GM10266 (cell line): ENCODE measurements at regions not wholly inside any gene's neighbourhood (a gene's known extent, or its start where the extent isn't known, plus 50 kb on each side); places are given as distances from the start of the nearest gene placed in this dataset.

Experiments
- DNase-seq: peaks from one replicate; pipeline ENCODE4 v3.0.0; 2012; ENCODE audit errors: extremely low spot score
- TF ChIP-seq, protein P1 (sequence below): IDR thresholded peaks from 2 replicates; pipeline ENCODE4 v1.5.1; 2012; ENCODE audit warnings: mild to moderate bottlenecking, low read depth; ENCODE audit not compliant: control insufficient read depth, insufficient read depth; ENCODE audit errors: missing control alignments

DNA sequence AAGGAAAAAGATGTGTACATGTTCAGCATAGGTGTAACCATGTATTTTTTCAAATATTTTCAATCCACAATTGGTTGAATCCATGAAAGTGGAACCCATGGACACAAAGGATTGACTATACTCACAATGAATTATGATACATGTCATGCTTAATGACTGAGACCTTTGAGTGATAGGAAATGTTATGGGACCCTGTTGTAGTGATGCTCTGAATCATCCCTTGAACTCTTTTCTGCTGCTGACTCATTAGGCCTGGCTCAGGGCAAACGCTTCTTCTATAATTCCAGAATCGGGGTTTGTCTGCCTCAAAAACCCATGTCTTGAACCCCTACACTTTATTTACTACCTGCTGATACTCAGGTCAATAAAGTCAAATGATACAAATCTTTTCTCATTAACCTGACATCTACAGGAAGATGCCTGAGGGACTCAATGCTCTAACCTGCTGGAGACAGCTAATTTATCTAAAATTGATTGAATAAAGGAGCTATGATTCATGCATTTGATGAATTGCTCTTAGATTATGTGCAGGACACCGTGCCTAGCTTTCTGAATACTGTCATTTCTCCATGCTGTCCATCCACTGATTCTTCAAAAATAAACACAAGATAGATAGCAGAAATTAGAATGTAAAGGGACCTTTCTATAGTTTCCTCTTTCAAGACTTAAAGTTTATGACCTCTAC is 260.1 kb downstream of the PRELID2 start:
- TF ChIP-seq, protein P1, sequence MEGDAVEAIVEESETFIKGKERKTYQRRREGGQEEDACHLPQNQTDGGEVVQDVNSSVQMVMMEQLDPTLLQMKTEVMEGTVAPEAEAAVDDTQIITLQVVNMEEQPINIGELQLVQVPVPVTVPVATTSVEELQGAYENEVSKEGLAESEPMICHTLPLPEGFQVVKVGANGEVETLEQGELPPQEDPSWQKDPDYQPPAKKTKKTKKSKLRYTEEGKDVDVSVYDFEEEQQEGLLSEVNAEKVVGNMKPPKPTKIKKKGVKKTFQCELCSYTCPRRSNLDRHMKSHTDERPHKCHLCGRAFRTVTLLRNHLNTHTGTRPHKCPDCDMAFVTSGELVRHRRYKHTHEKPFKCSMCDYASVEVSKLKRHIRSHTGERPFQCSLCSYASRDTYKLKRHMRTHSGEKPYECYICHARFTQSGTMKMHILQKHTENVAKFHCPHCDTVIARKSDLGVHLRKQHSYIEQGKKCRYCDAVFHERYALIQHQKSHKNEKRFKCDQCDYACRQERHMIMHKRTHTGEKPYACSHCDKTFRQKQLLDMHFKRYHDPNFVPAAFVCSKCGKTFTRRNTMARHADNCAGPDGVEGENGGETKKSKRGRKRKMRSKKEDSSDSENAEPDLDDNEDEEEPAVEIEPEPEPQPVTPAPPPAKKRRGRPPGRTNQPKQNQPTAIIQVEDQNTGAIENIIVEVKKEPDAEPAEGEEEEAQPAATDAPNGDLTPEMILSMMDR: no peak
- DNase-seq: no peak

DNA sequence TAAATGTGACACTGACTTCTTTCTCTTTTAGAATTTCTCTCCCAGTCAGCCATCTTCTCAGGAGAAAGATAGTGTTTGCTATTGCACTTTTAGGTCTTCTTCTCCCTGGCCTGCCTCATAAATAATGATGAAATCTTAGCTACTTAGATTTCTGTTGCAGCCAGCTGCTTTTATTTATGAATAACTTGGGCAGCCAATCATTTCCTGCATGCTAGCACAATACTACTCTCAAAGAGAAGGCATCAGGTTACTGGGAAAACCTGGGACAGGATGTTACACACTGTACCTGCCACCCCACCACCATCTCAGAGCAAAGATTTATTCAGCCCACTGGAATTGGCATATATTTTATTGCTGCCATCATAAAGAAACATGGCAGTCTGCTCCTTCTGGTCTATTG is 266.6 kb downstream of the PRELID2 start:
- no peak for DNase-seq
- TF ChIP-seq, protein P1: no peak

DNA sequence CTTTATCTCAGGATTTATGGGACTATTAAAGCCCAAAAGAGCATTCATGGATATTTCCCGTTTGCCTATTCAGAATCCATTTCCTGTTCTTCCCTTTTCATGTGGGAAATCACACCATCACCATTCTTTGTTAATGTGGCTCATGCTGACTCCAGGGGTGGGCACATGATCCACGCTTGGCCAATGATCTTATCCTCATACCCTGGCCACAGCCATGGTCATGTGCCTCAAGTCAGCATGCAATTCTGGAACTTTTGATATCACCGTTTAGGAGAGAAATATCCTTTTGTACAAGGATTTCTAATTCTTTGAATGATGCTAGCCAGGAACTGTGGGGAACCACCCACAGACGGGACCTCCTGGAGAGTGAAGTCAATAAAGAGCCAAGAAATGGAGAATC is 272.2 kb downstream of the PRELID2 start:
- TF ChIP-seq, protein P1: no peak

DNA sequence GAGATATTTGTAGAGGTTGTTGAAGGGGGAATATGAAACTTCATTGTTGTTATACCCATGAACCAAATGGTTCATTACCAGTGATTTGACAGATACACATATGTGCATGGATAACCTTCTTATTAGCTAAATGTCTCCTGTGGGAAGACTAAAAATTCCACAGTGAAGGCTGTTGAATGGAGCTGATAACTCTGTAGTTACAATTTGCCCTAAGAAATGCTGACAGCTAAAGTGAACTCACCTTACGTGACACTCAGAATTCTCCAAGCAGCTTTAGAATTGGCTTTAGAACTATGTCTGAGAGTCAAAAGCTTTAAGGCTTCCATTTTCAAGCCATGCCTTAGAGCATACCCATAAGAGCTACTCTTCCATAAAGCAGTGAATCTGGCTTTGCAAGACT is 276.9 kb downstream of the PRELID2 start:
- TF ChIP-seq, protein P1: no peak
- no peak for DNase-seq

More for the DNA sequence above, 272.2 kb downstream of the PRELID2 start:
- DNase-seq: no peak

DNA sequence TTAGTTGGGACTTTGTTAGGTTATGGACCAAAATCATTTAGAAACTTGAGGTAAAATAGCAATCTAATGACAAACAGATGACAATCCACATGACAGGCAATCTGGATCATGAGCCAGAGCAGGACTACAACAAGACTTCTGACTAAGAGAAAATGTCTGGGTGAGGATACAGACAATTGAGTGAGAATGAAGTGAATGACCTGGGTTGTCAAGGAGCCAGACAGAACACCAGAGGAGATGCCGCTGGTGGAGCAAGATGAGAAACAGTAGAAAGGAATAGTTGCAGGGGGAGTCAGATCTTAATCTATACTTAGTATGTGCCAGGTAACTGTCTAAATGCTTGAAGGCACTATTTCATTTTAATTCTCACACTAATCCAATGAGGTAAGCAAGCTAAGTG is 277.8 kb downstream of the PRELID2 start:
- TF ChIP-seq, protein P1: no peak
- no peak for DNase-seq

DNA sequence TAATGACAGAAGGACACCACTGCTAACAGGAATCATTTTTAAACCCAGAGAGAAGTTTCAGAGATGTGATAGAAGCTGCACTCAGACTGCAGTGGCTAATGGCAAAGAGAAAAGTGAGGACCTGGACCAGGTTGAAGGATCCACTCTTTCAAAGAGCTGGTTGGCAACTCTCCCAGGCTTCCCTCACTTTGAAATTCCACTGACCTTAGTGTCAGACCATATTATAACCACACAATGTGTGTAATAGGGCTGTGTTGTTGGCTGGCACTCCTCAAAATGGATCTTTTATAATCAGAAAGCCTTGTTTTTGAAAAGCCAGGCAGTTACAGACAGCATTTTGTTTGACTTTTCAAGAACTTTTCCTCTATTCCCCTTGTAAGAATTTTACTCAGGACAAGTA is 280.7 kb downstream of the PRELID2 start:
- no peak for DNase-seq

DNA sequence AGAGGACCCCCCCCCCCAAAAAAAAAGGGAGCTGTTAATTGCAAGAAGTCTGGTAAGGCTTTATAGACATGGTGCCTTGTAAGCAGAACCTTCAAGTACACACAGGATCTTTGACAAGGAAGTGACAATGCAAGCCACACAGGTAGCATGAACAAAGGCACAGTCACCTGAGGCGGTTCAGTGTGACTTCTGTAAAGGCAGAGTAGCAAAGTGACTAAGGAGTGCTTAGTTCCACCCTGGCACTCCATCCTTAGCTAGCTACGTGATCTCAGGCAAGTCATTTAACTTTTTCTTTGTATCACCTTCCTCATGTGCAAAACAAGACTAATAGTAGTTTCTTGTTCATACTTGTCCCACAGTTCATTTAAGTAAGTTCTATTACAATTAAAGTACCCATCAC is 282.0 kb downstream of the PRELID2 start:
- no peak for DNase-seq
- TF ChIP-seq, protein P1: no peak

More for the DNA sequence above, 280.7 kb downstream of the PRELID2 start:
- TF ChIP-seq, protein P1: no peak
